DMS53 treated with DMSO at 0.1 percent for 48 hours (cell line): ENCODE measurements at regions not wholly inside any gene's neighbourhood (a gene's known extent, or its start where the extent isn't known, plus 50 kb on each side); places are given as distances from the start of the nearest gene placed in this dataset.
"Not testable (repeated sequence)": the region's sequence is repeated elsewhere in the genome, so short reads cannot be mapped to it uniquely, and the experiment has no call there.

Source experiments
- DNase-seq: peaks from one replicate; lab custom pipeline; 2025; ENCODE audit not compliant: unreplicated experiment; lab: John Stamatoyannopoulos, UW

DNA sequence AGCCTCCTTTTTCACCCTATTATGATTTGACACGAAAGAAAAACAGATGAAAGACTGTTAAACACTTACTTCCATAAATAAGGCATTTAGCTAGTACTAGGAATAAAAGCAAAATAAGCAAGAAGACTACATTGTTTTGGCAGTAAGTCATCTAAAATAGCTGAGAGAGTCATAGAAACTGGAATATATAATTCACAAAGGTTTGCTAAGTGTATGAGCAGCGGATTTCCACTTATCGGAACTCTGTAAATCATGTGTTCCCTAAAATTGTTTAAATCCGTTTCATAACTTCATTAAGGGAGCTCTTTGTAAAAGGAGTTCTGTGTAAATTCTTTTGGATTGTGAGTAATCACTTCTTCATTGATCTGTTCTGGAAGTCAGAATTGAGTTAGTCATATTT lies 202.5 kb upstream of the CBLB start:
- DNase-seq = no peak

DNA sequence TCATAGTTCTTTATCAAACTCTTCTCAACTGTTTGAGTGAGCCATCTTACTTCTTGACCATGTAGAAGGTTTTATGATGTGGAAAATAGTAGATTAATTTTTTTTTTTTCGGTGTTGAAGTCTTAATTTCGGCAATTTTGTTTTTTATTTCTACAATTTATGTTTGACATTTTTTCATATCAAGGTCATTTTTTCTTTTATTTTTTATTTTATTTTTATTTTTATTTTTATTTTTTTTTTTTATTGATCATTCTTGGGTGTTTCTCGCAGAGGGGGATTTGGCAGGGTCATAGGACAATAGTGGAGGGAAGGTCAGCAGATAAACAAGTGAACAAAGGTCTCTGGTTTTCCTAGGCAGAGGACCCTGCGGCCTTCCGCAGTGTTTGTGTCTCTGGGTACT lies 203.8 kb upstream of the CBLB start:
- DNase-seq = not testable (repeated sequence)

DNA sequence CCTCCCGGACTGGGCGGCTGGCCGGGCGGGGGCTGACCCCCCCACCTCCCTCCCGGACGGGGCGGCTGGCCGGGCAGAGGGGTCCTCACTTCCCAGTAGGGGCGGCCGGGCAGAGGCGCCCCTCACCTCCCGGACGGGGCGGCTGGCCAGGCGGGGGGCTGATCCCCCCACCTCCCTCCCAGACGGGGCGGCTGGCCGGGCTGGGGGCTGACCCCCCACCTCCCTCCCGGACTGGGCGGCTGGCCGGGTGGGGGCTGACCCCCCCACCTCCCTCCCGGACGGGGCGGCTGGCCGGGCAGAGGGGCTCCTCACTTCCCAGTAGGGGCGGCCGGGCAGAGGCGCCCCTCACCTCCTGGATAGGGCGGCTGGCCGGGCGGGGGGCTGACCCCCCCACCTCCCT lies 205.0 kb upstream of the CBLB start:
- DNase-seq = not testable (repeated sequence)

DNA sequence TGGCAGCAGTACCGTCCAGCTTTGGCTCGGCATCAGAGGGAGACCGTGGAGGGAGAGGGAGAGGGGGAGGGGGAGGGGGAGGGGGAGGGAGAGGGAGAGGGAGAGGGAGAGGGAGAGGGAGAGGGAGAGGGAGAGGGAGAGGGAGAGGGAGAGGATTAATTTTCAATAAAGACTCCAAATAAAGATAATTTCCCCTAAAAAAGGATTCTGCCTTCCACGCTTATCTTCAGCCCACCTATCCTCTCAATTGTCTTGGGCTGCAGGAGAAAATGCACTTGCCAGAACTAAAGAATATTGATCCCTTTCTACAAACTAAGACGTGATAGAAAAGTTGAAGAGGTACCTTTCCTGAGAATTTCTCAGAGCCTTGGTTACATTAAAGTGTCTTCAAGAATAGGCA lies 206.9 kb upstream of the CBLB start:
- DNase-seq = not testable (repeated sequence)

DNA sequence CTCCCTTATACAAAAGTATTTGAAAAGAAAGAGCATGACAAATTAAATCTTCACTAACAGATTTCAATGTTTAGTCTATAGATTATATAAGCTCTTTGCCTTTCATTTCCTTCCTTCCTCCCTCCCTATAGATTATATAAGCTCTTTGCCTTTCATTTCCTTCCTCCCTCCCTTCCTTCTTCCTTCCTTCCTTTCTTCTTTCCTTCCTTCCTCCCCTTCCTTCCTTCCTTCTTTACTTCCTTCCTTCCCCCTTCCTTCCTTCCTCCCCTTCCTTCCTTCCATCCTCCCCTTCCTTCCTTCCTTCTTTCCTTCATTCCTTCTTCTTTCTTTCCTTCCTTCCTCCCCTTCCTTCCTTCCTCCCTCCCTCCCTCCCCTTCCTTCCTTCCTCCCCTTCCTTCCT lies 209.8 kb upstream of the CBLB start:
- no peak for DNase-seq

DNA sequence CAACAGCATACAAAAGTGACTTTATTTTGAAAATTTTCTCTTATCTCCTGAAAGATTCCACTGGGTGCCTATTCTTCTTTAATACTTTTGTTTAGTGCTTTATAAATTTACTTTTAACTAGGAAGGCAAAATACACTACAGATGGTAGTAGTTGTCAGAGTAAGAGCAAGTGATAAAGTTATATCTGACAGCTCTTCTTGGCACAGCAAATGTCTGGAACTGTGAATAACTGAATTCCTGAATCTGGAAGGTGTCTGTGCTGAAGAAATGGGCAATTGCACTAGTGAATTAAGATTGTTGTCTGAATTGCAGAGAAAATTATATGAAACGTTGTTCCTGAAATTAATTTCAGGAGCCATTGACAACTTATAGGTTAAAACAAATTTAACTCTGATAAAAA lies 213.8 kb upstream of the CBLB start:
- no peak for DNase-seq

DNA sequence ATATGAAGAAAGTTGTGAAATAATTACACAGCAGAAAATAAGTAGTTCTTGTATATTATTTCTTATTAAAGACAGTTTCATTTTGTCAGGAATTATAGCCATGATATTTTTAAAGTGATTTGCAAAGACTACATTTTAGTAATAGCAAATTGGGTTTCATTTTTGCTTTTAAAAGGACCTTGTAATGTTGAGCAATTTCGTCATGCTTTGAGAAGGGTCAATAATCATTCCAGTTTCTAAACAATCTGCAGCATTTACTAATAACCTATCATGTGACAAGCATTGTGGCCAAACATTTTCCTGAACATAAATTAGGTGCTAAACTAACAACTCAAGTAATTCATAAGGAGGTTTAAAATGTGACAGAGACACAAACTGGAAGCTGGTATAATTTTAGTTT lies 214.4 kb upstream of the CBLB start:
- DNase-seq = no peak

DNA sequence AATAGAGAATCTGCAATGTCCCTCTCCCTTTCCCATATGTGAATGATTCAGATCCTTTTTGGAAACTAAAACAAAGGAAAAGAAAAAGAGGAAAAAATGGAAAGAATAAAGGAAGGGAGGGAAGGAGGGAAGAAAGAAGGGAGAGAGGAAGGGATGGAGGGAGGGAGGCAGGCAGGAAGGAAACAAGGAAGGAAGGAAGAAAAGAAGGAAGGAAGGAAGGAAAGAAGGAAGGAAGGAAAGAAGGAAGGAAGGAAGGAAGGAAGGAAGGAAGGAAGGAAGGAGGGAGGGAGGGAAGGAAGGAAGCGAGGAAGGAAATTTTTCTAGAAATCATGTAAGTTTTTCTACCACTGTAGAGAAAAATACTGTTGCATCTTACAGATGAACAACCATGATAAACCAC lies 215.0 kb upstream of the CBLB start:
- no peak for DNase-seq

DNA sequence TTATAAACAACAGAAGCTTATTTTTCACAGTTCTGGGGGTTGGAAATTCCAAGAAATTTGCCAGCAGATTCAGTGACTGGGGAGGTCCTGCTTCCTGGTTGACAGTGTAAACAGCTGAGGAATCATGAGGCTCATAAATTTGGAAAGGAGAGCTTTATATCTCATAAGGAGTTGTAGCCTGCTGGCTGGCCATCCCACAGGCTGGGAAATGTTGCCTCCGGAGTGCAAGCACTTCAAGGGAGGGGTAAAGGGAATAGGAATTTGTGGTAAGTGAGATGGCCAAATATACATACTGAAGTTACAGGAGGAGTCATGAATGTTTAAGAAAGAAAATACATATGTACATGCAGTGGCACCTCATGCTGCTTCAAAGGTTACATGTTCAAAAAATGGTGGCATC lies 217.2 kb upstream of the CBLB start:
- DNase-seq = no peak

DNA sequence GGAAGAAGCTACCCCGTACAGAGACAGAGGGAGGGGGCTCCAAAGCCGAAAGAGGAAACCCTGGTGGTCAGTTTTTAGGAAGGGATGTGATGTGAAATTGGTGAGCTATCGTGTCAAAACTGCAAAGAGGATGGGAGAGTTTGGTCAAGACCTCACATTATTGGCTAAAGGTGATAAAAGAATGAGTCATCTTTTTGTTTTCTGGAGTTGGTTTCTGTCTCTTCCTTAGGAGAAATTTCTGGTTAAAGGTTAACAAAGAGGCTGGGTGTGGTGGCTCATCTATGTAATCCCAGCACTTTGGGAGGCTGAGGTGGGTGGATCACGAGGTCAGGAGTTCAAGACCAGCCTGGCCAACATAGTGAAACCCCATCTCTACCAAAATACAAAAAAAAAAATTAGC lies 217.8 kb upstream of the CBLB start:
- no peak for DNase-seq

DNA sequence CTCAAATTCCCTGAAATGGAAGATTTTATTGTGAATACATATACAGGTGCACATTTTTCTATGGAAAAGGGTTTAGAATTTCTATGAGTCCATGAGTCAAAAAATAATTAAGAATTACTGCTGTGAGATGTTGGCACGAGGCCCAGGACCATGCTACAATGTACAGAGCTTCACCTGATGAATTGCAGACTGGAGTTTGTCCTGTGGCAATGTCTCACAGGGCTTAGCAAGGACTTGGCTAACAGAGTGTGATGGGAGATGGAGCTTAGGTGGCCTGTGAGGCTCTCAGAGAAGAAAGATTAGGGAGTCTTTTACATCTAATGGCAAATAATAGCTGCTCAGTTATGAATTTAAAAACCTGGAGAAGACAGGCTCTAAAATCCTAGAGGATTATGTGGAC lies 219.5 kb upstream of the CBLB start:
- no peak for DNase-seq

DNA sequence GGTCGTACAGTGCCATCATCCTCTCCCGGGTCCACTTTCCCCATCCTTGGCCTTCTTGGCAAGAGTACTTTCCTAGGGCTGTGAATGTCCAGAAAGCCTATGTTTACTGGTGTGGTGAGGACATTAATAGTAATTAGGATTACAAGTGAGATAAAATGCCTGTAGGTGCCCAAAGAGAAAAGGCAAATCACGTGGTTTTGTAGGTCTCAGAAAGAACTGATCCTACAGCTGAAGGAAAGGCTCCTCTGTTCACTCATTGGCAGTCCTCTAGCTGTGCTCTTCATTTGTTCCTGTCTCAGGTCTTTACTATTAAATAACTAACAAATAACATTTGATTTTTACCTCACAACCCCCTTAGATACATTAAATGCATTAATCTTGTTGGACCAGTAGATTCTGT lies 220.1 kb upstream of the CBLB start:
- DNase-seq = no peak

DNA sequence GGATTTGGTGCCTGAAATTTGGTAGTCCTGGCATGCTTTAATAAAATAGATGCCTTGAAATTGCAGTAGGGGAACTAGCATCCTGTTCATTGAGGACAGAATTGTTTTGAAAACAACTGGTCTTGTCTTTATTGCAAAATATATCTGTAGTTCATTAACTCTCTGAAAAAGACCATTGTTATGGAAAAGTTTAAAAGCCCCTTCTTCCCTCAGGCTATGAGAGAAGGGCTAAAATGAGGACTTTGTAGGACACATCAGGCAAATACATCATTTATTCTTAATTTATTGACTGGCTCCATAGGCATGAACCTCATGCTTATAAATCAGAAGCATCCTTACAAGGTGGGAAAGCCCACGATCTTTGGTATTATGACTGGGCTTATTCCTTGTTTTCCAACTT lies 221.0 kb upstream of the CBLB start:
- DNase-seq = no peak

DNA sequence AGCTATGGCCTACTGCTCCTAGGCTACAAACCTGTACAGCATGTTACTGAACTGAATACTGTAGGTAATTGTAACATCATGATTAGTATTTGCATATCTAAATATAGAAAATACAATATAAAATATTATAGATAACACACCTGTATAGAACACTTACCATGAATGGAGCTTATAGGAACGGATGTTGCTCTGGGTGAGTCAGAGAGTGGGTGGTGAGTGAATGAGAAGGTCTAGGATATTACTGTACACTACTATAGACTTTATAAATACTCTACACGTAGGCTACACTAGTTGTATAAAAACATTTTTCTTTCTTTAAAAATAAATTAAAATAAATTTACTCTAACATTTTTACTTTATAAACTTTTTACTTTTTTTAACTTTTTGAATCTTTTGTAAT lies 224.0 kb upstream of the CBLB start:
- no peak for DNase-seq

DNA sequence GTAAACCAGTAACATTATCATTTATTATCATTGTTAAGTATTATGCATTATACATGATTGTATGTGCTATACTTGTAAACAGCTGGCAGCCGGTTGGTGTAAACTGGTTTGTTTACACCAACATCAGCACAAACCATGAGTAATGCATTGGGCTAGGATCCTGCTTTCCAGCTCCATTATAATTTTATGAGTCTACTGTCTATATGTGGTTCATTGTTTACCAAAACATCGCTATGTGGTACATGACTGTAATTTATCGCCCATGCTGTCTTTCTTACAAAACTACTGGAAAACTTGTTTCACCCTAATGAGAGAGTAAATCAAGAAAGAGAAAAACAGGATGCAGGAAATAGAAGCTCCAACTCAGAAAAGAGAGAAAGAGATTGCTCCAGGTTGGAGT lies 224.8 kb upstream of the CBLB start:
- DNase-seq = no peak

DNA sequence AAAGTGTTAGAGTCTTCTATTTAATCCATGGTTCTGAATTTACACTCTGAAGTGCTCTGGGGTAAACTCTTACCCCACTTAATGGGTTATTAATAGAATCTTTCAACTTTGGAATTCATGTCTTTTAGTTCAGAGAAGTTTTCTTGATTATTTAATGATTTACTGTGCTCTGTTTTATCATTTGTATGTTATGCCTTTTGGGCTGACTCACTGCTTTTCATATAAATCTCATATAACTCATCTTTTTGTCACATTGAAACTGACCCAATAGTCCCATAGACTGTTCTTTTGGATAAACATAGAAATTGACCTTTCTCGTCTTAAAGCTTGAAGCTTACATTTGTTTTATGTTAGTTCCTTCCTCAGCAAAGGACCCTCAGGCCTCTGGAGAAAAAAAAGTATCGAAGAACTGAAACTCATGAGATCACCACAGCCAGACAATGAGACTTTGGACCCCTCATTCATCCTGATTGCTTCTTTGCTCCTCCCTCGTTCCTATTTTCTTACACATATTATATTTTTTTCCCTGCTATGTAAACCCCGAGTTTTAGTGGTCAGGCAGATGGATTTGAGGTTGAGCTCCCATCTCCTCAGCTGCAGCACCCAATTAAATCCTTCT lies 229.1 kb upstream of the CBLB start:
- no peak for DNase-seq

DNA sequence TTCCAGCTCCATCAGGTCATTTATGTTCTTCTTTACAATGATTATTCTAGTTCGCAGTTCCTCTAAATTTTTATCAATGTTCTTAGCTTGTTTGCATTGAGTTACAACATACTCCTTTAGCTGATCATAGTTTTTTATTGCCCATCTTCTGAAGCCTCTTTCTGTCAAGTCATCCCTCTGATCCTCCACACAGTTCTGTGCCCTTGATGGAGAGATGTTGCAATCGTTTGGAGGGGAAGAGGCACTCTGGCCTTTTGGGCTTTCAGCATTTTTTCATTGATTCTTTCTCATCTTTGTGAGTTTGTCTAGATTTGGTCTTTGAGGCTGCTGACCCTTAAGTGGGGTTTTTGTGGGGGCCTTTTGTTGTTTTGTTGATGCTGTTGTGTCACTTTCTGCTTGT lies 234.6 kb upstream of the CBLB start:
- DNase-seq = no peak

DNA sequence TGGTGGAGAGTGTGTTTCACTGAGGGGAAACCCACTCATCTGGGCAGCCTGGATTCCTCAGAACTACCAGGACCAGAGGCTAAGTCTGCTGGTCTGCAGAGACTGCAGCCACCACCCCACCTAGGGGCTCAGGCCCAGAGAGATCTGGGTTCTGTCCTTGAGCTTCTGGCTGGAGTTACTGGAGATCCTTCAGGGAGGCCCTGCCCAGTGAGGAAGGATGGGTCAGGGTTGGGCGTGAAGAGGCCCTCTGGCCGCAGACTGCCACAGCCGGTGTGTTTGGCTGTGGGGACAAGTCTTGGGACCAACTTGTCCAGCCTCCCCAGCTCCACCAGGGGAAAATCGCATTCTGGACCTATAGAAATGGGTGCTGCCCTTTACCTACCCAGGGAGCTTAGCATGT lies 235.3 kb upstream of the CBLB start:
- DNase-seq = no peak

DNA sequence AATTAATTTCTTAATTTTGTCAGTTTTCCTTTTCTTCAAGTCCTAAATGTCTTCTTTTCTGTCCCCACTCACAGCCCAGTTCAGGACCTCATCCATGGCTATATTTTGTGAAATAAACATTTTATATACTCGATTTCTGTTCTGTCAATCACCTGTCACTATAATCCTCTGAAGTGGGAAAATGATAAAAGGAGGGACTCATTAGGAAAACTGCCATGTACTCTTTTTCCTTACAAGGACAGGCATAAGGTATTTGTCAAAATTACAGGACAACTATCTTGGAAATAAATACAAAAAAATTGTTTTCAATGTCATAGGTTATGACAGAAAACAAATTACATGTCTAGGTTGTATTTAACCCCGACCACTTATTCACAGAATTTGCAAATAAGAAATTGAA lies 240.1 kb upstream of the CBLB start:
- no peak for DNase-seq

DNA sequence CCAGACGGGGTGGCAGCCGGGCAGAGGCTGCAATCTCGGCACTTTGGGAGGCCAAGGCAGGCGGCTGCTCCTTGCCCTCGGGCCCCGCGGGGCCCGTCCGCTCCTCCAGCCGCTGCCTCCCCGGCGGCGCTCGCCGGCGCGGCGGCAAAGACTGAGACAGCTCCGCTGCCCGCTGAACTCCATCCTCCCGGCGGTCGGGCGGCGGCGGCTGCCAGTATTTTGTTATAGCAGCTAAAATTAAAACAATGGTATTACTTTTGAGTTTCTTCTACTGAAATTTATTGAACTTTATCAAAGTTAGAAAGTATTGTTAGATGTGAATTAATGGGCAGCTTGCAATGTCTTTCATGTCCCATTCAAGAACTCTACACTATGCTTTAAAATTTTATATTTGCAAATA lies 243.7 kb upstream of the CBLB start:
- not testable (repeated sequence) for DNase-seq

DNA sequence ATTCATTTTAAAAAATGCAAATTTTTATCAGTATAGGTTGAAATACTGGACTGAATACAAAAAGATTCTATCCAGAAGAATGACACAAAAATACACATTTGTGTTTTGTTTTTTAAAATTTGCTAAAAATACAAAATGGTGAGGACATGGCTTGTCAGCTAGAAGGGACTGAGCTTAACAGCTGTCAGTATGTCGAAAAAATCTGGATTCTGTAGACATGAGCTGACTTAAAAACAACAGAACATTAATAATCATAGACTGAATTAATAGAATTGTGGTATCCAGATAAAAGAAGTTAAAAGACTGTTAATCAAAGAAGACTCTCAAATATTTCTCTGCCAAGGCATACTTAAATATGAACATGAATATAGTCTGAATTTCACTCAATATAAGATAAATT lies 244.9 kb upstream of the CBLB start:
- DNase-seq = no peak

DNA sequence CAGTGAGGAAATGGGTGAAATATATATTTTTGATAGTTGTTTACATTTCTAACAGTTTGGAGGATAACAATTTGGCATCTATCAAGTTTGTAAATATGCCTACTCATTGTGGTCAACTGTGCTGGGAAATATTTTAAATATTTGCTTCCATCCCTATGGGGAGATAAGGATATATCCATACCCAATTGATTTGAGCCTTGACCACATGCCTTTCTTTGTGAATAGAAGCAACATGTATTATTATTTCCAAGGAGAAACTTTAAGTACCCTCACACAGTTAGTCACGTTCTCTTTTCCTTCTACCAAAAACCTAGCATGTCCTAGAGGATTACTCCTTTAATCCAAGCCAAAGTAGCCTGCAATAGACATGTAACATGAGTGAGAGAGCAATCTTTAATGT lies 245.4 kb upstream of the CBLB start:
- DNase-seq = no peak

DNA sequence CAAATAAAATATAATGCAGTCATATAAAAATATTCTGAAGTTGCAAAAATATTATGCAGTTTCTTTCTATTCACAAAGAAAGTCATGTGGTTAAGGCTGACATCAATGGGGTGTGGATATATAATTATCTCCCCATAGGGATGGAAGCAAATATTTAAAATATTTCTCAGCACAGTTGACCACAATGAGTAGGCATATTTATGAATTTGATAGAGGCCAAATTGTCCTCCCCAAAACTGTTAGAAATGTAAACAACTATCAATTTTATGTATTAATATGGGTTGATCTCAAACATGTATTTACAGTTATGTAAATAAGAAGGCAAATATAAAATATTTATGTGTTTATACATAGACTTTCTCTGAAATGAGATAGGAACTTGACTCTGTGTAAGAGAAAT lies 246.0 kb upstream of the CBLB start:
- no peak for DNase-seq

DNA sequence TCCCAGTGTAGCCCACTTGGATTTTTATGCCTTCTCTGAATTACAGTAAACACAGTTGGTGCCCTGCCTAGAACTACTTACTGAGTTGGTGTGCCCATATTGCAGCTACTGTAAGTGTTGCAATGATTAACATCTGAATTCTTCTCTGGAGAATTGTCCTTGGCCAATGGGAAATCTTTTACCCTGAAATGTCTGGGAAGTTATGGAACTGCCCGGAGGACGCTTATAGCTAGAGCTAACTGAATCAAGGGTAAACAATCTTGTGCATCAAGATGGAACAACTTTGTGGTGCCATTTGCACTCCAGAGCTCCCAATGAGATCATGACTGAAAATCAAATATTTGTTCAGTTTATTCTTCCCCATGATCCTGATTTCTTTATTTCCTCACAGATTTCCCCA lies 246.7 kb upstream of the CBLB start:
- DNase-seq = no peak
